GM23248 (cell line): ENCODE measurements at regions not wholly inside any gene's neighbourhood (a gene's known extent, or its start where the extent isn't known, plus 50 kb on each side); places are given as distances from the start of the nearest gene placed in this dataset. TPM values are rescaled to one million over a fixed set of nuclear protein-coding genes. Genes with fewer than 3 reads are reported as not detected.

Source experiments
- DNase-seq: peaks from one replicate; pipeline ENCODE4 v3.0.0-alpha.2; 2015
- H2AFZ ChIP-seq: fragments of 200-600 bp; sonication (generic); 2 replicates; pipeline ENCODE4 v1.6.1; 2016; ENCODE audit warnings: antibody characterized with exemption
- H3F3A ChIP-seq: fragments of 200-600 bp; sonication (generic); 2 replicates; pipeline ENCODE4 v1.6.1; 2016; ENCODE audit warnings: mild to moderate bottlenecking, antibody characterized with exemption, mixed run types; ENCODE audit not compliant: insufficient read depth
- H3K27ac ChIP-seq: fragments of 200-600 bp; sonication (generic); 2 replicates; pipeline ENCODE4 v1.5.1; 2016; ENCODE audit warnings: mild to moderate bottlenecking
- H3K27me3 ChIP-seq: fragments of 200-600 bp; sonication (generic); replicated peaks from 2 replicates; pipeline ENCODE4 v1.6.1; 2016; ENCODE audit warnings: mild to moderate bottlenecking; ENCODE audit not compliant: insufficient read depth
- H3K36me3 ChIP-seq: fragments of 200-600 bp; sonication (generic); 2 replicates; pipeline ENCODE4 v1.6.1; 2016; ENCODE audit warnings: low read depth, mild to moderate bottlenecking
- H3K4me1 ChIP-seq: fragments of 200-600 bp; sonication (generic); 2 replicates; pipeline ENCODE4 v1.6.1; 2016; ENCODE audit warnings: mild to moderate bottlenecking; ENCODE audit not compliant: insufficient read depth
- H3K4me2 ChIP-seq: fragments of 200-600 bp; sonication (generic); one replicate; pipeline ENCODE4 v1.6.1; 2016; ENCODE audit warnings: mild to moderate bottlenecking; ENCODE audit not compliant: unreplicated experiment
- H3K4me3 ChIP-seq: fragments of 200-600 bp; sonication (generic); 2 replicates; pipeline ENCODE4 v1.5.1; 2016; ENCODE audit warnings: mild to moderate bottlenecking
- H3K79me2 ChIP-seq: fragments of 200-600 bp; sonication (generic); 2 replicates; pipeline ENCODE4 v1.6.1; 2016; ENCODE audit warnings: mild to moderate bottlenecking; ENCODE audit not compliant: insufficient read depth
- H3K9ac ChIP-seq: fragments of 200-600 bp; sonication (generic); 2 replicates; pipeline ENCODE4 v1.6.1; 2016; ENCODE audit warnings: mild to moderate bottlenecking
- H3K9me2 ChIP-seq: fragments of 200-600 bp; sonication (generic); 2 replicates; pipeline ENCODE4 v1.6.1; 2016; ENCODE audit warnings: mixed run types, mild to moderate bottlenecking, moderate library complexity; ENCODE audit not compliant: insufficient read depth
- H3K9me3 ChIP-seq: fragments of 200-600 bp; sonication (generic); one replicate; pipeline ENCODE4 v1.6.1; 2017; ENCODE audit warnings: low read depth
- H4K20me1 ChIP-seq: fragments of 200-600 bp; sonication (generic); 2 replicates; pipeline ENCODE4 v1.6.0; 2016; ENCODE audit not compliant: insufficient read depth
- EZH2 ChIP-seq: fragments of 200-600 bp; sonication (generic); IDR thresholded peaks from 2 replicates; pipeline ENCODE4 v1.6.1; 2018; ENCODE audit warnings: antibody characterized with exemption, mild to moderate bottlenecking; ENCODE audit not compliant: insufficient read depth, poor library complexity, severe bottlenecking
- EZH2phosphoT487 ChIP-seq: fragments of 200-600 bp; sonication (generic); IDR thresholded peaks from 2 replicates; pipeline ENCODE4 v1.6.1; 2018; ENCODE audit warnings: antibody characterized with exemption, moderate library complexity, mild to moderate bottlenecking, low read depth; ENCODE audit not compliant: insufficient read depth
- WGBS, 2 experiments: methylation state at CpG; one replicate each; pipeline ENCODE4 v1.1.6; 2015 to 2017; ENCODE audit warnings: low lambda C conversion rate in 2 of 2, low coverage in 1 of 2; ENCODE audit errors: missing lambda C conversion rate in 2 of 2; 5-methylcytosine and 5-hydroxymethylcytosine counted together
- in situ Hi-C: fragments of 300-500 bp; cut with MboI; formaldehyde crosslinking; loops from 2 replicates; pipeline ENCODE4 v1.15.0; 2020
- small RNA-seq: library from RNA; depleted of rRNA; stranded (forward); fragments of <200 nt; gene quantifications from one replicate; pipeline ENCODE3, GENCODE V24; 2014; ENCODE audit warnings: low read depth, low replicate concordance

DNA sequence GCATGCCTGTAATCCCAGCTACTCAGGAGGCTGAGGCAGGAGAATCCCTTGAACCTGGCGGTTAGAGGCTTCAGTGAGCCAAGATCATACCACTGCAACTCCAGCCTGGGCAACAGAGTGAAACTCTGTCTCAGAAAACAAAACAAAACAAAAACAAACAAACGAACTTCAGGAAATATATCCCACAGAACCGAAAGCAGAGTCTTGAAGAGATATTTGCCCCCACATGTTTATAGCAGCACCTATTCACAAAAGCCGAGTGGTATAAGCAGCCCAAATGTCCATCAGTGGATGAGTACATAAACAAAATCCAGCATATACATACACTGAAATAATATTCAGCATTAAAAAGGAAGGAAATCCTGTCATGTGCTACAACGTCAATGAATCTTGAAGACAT is 57.6 kb upstream of the GRIN3A start:
- TF ChIP-seq EZH2 (no peak), EZH2phosphoT487 (no peak)
- in situ Hi-C loops, result no loop called here
- Histone ChIP-seq H3K79me2 (no peaks in the 10 kb centered on the region), H3K27me3 (no peaks in the 10 kb centered on the region), H3K9ac (no peak overlapping the region), H3K4me2 (no peak overlapping the region), H3F3A (no peaks in the 10 kb centered on the region), H3K9me2 (no peaks in the 10 kb centered on the region), H3K4me1 (no peaks in the 10 kb centered on the region), H3K27ac (no peak overlapping the region), H4K20me1 (no peaks in the 10 kb centered on the region), H3K9me3 (no peaks in the 10 kb centered on the region), H3K36me3 (no peaks in the 10 kb centered on the region), H3K4me3 (no peak overlapping the region), H2AFZ (no peak overlapping the region)
- DNase-seq, result no peak
- WGBS, 2 experiments, result 39 to 44% methylated on average over 5 of the region's 5 CpGs

- H3K27ac ChIP-seq, result no peak overlapping the region
- no peak overlapping the region for H3K9ac ChIP-seq
- no peaks in the 10 kb centered on the region for H3K9me2 ChIP-seq
- 49 to 53% methylated on average over 2 of the region's 2 CpGs for WGBS, 2 experiments
- no peak overlapping the region for H2AFZ ChIP-seq
- H3K79me2 ChIP-seq, result no peaks in the 10 kb centered on the region
- no peaks in the 10 kb centered on the region for H3K4me1 ChIP-seq
- H3K27me3 ChIP-seq, result no peaks in the 10 kb centered on the region
- H3K36me3 ChIP-seq, result no peaks in the 10 kb centered on the region
- no peaks in the 10 kb centered on the region for H3K9me3 ChIP-seq
- in situ Hi-C loops, result no loop called here
- H3K4me3 ChIP-seq, result no peak overlapping the region
- H3F3A ChIP-seq, result no peaks in the 10 kb centered on the region
- DNase-seq, result peak; percentile 2
- TF ChIP-seq EZH2phosphoT487 (no peak), EZH2 (no peak)
- H3K4me2 ChIP-seq, result no peak overlapping the region
- H4K20me1 ChIP-seq, result no peaks in the 10 kb centered on the region
These were observed 56.7 kb upstream of the GRIN3A start for GRCh38 chr9:101795147-101795546.

GRCh38 chr9:101792475-101792874 is 54.0 kb upstream of the GRIN3A start:
- in situ Hi-C loops, result no loop called here
- no peak for DNase-seq
- Histone ChIP-seq H3K9me3 (no peaks in the 10 kb centered on the region), H3K36me3 (no peaks in the 10 kb centered on the region), H3K4me1 (no peaks in the 10 kb centered on the region), H4K20me1 (no peaks in the 10 kb centered on the region), H3K27me3 (no peaks in the 10 kb centered on the region), H2AFZ (no peak overlapping the region), H3K9me2 (no peaks in the 10 kb centered on the region), H3K27ac (no peak overlapping the region), H3K4me2 (no peak overlapping the region), H3K79me2 (no peaks in the 10 kb centered on the region), H3K9ac (no peak overlapping the region), H3K4me3 (no peak overlapping the region), H3F3A (no peaks in the 10 kb centered on the region)
- whole genome bisulfite sequencing, 2 experiments, result 40 to 48% methylated on average over 3 of the region's 3 CpGs
- TF ChIP-seq EZH2, result no peak
- TF ChIP-seq EZH2phosphoT487, result no peak

DNA sequence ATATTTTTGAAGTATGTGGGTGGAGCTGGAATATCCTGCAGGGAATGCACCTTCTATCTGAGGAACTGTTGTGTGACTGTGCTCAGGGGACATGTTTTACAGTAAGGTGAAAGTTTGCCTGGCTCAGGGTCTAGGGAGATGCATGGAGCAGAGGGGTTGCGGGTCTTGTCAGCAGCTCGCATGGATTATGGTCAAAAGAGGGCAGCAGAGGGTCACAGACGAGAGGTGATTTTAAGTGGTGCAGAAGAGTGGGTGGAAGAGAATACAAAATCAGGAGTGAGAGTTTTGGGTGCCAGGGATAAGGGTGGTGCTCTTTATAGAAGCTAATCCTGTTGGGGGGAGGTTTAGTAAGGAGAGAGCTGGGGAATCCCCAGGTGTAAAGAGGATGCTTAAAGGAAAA is 53.5 kb upstream of the GRIN3A start:
- H2AFZ ChIP-seq, result no peak overlapping the region
- no peak overlapping the region for H3K9ac ChIP-seq
- no peaks in the 10 kb centered on the region for H3K9me2 ChIP-seq
- H3K36me3 ChIP-seq, result no peaks in the 10 kb centered on the region
- peak; percentile 15 for DNase-seq
- no peaks in the 10 kb centered on the region for H3F3A ChIP-seq
- H3K27me3 ChIP-seq, result no peaks in the 10 kb centered on the region
- in situ Hi-C loops, result no loop called here
- no peaks in the 10 kb centered on the region for H4K20me1 ChIP-seq
- H3K4me3 ChIP-seq, result no peak overlapping the region
- no peaks in the 10 kb centered on the region for H3K79me2 ChIP-seq
- H3K4me1 ChIP-seq, result no peaks in the 10 kb centered on the region
- no peak for TF ChIP-seq EZH2
- TF ChIP-seq EZH2phosphoT487, result no peak
- no peak overlapping the region for H3K4me2 ChIP-seq
- WGBS, 2 experiments, result 18 to 21% methylated on average over 3 of the region's 3 CpGs
- H3K27ac ChIP-seq, result no peak overlapping the region
- no peaks in the 10 kb centered on the region for H3K9me3 ChIP-seq

DNA sequence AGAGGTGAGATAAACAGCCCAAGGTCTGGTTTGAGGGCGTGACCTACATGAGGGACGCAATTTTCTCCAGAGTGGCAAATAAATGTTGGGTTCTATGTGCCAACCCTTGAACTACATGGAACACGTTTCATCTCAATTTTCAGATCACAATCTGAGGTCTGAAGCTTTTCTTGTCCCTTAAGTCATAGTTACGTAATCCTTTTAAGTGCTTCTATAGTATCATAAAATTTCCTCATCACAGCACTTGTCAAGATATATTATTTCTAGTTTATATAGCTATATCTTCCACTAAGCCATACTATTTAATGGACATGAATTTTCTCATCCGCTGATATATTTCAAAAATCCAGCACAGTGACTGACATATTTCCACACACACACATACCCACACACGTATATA is 53.1 kb upstream of the GRIN3A start:
- Histone ChIP-seq H3K36me3 (no peaks in the 10 kb centered on the region), H3K9me2 (no peaks in the 10 kb centered on the region), H3K27me3 (no peaks in the 10 kb centered on the region), H3F3A (no peaks in the 10 kb centered on the region), H3K9me3 (no peaks in the 10 kb centered on the region), H3K4me2 (no peak overlapping the region), H3K4me1 (no peaks in the 10 kb centered on the region), H4K20me1 (no peaks in the 10 kb centered on the region), H3K79me2 (no peaks in the 10 kb centered on the region), H2AFZ (no peak overlapping the region), H3K27ac (no peak overlapping the region), H3K9ac (no peak overlapping the region), H3K4me3 (no peak overlapping the region)
- in situ Hi-C loops, result no loop called here
- 44 to 47% methylated on average over 6 of the region's 6 CpGs for WGBS, 2 experiments
- TF ChIP-seq EZH2, result no peak
- TF ChIP-seq EZH2phosphoT487, result no peak
- DNase-seq, result no peak

Small RNA genes lying in the stretch of these regions (small RNA-seq; reads per million reads assigned to genes)
- gene RNU6-329P, result not detected
